HAP-1 (cell line): ENCODE measurements at regions not wholly inside any gene's neighbourhood (a gene's known extent, or its start where the extent isn't known, plus 50 kb on each side); places are given as distances from the start of the nearest gene placed in this dataset.

Source experiments
- DNase-seq, 2 experiments: peaks; one replicate each; pipeline ENCODE4 v3.0.0-alpha.2; 2016 to 2020; ENCODE audit warnings: low spot score in 2 of 2
- H3K27me3 ChIP-seq: fragments of 250-450 bp; sonication (Bioruptor Pico); 2 replicates; pipeline ENCODE4 v1.5.1; 2020; ENCODE audit warnings: low read depth, mild to moderate bottlenecking, moderate library complexity
- H3K36me3 ChIP-seq: fragments of 250-450 bp; sonication (Bioruptor Pico); replicated peaks from 2 replicates; pipeline ENCODE4 v1.5.1; 2020; ENCODE audit warnings: mild to moderate bottlenecking
- H3K4me1 ChIP-seq: fragments of 250-450 bp; sonication (Bioruptor Pico); 2 replicates; pipeline ENCODE4 v1.5.1; 2020; ENCODE audit warnings: mild to moderate bottlenecking
- H3K4me3 ChIP-seq: fragments of 250-450 bp; sonication (Bioruptor Pico); 2 replicates; pipeline ENCODE4 v1.5.1; 2020; ENCODE audit warnings: mild to moderate bottlenecking, moderate library complexity
- H3K9me3 ChIP-seq: fragments of 250-450 bp; sonication (Bioruptor Pico); 2 replicates; pipeline ENCODE4 v1.5.1; 2020; ENCODE audit warnings: mild to moderate bottlenecking, moderate library complexity
- in situ Hi-C: fragments of 300-500 bp; cut with MboI; formaldehyde crosslinking; loops from 3 replicates; pipeline ENCODE4 v1.14.3; 2020; ENCODE audit warnings: low sequenced_read_pairs, inconsistent platforms, mixed read lengths

GRCh38 chr11:128215238-128215882 lies 372.0 kb downstream of the ETS1 start:
- H3K9me3 ChIP-seq = no peaks in the 10 kb centered on the region
- H3K4me1 ChIP-seq = no peaks in the 10 kb centered on the region
- no peaks in the 10 kb centered on the region for H3K36me3 ChIP-seq
- H3K27me3 ChIP-seq = no peaks in the 10 kb centered on the region
- no peak for DNase-seq
- in situ Hi-C loops = no loop called here
- no peak overlapping the region for H3K4me3 ChIP-seq

DNA sequence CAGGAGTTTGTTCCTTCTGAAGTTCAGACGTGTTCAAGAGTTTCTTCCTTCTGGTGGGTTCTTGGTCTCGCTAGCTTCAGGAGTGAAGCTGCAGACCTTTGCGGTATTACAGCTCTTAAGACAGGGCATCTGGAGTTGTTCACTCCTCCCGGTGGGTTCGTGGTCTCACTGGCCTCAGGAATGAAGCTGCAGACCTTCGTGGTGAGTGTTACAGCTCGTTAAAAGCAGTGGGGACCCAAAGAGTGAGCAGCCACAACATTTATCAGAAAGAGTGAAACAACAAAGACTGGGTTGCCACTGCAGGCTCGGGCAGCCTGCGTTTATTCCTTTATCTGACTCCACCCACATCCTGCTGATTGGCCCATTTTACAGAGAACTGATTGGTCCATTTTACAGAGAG lies 373.1 kb downstream of the ETS1 start:
- Histone ChIP-seq H3K4me3 (no peak overlapping the region), H3K27me3 (no peaks in the 10 kb centered on the region), H3K4me1 (no peaks in the 10 kb centered on the region), H3K36me3 (no peaks in the 10 kb centered on the region), H3K9me3 (no peaks in the 10 kb centered on the region)
- DNase-seq = no peak
- in situ Hi-C loops = no loop called here

GRCh38 chr11:128213461-128213860 lies 373.9 kb downstream of the ETS1 start:
- no peak for DNase-seq
- Histone ChIP-seq H3K36me3 (no peaks in the 10 kb centered on the region), H3K9me3 (no peaks in the 10 kb centered on the region), H3K4me3 (no peak overlapping the region), H3K4me1 (no peaks in the 10 kb centered on the region), H3K27me3 (no peaks in the 10 kb centered on the region)
- in situ Hi-C loops = no loop called here

DNA sequence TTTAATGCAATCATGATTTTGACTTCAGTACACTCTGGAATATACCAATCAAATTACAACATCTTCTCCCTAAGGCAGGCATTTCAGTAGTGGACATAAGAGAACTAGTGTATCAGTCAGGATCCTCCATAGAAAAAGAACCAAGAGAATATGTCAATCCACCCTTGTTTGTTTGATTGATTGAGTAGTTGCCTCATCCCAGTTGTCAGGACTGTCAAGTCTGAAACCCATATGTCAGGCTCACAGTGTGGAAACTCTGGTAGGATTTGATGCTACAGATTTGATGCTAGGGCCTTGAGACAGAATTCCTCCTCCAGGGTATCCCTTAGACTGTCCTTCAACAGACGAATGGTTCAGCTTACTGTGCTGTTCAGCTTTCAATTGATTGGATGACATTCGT lies 375.0 kb downstream of the ETS1 start:
- H3K9me3 ChIP-seq = no peaks in the 10 kb centered on the region
- no peaks in the 10 kb centered on the region for H3K4me1 ChIP-seq
- in situ Hi-C loops = no loop called here
- H3K27me3 ChIP-seq = no peaks in the 10 kb centered on the region
- DNase-seq = no peak
- H3K4me3 ChIP-seq = no peak overlapping the region
- H3K36me3 ChIP-seq = no peaks in the 10 kb centered on the region

DNA sequence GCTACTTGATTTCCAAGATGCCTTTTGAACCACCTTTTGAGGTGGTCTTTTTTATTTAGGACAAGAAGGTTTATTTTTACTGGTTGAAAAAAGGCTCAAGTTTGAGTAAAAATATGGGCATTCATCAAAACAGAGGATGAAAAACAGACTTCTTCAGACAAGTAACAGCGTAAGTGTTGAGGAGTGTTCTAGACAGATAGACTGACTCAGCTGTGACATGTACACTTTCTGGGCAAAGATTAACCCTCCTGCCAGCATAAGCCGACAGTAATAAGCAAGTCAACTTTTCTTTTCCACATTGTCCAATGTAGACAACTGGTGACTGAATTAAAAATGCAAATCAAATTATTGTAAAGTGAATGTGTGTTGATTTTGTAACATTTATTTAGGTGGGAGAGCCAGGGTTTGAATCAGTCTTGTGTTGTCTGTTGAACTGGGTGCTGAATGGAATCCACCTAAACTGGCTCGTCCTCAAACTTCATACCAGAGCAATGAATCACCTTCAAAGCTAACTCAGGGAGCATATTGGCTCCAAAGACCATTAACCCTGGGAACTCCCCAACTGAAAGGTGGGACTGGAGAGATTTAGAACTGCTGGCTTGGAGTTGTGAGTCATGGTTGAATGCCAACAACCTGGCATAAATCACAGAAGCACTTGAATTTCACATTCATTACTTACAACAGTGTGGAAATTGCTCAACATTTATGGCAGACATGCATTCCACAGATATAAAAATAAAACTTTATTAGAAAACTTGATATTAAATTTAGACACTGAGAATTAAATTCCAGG lies 377.0 kb downstream of the ETS1 start:
- H3K4me3 ChIP-seq = no peak overlapping the region
- no peaks in the 10 kb centered on the region for H3K27me3 ChIP-seq
- no peaks in the 10 kb centered on the region for H3K4me1 ChIP-seq
- H3K9me3 ChIP-seq = no peaks in the 10 kb centered on the region
- H3K36me3 ChIP-seq = no peaks in the 10 kb centered on the region
- DNase-seq = no peak
- in situ Hi-C loops = no loop called here

- Histone ChIP-seq H3K36me3 (no peaks in the 10 kb centered on the region), H3K27me3 (no peaks in the 10 kb centered on the region), H3K4me3 (no peak overlapping the region), H3K9me3 (no peaks in the 10 kb centered on the region), H3K4me1 (no peaks in the 10 kb centered on the region)
- in situ Hi-C loops = no loop called here
- no peak for DNase-seq
These were observed 378.3 kb downstream of the ETS1 start for GRCh38 chr11:128209138-128209435.

DNA sequence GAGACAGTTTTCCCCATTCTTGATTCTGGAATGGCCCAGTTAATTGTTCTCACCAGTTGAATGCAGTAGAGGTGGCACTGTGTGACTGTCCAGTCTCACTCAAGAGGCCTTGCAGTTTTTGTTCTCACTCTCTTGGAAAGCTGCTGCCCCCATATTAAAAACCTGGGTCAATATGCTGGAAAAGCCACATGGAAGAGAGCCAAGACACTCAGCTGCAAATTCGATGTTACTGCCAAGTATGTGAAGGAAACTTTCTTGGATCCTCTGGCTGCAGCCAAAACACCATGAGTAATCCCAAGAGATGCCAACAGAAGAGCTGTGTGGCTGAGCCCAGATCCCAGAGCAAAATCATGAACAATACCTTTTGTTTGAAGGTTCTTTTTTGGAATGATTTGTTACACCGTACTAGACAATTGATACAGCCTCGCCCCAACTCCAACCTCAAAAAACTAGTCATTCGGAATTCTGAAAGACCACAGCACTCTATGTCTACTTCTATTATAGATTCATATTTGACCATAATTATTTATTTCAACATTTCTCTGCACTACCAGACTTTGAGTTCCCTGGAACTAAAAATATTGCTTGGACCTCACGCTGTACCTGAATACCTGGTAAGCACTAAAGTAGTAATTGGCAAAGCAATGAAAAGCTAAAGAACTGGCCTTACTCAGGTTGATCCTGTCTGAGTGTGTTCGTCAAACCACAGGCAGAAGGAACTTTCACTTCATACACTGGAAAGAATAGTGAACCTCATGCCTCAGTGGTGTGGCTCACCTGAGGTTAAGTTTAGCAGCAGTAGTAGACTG lies 378.8 kb downstream of the ETS1 start:
- no peaks in the 10 kb centered on the region for H3K9me3 ChIP-seq
- in situ Hi-C loops = no loop called here
- H3K27me3 ChIP-seq = no peaks in the 10 kb centered on the region
- no peak overlapping the region for H3K4me3 ChIP-seq
- no peaks in the 10 kb centered on the region for H3K36me3 ChIP-seq
- no peaks in the 10 kb centered on the region for H3K4me1 ChIP-seq
- no peak for DNase-seq

- Histone ChIP-seq H3K9me3 (no peaks in the 10 kb centered on the region), H3K4me3 (no peak overlapping the region), H3K36me3 (no peaks in the 10 kb centered on the region), H3K4me1 (no peaks in the 10 kb centered on the region), H3K27me3 (no peaks in the 10 kb centered on the region; the same call in 1 of the 2 replicates)
- in situ Hi-C loops = no loop called here
- DNase-seq = no peak
These were observed 379.5 kb downstream of the ETS1 start for GRCh38 chr11:128207861-128208321.

DNA sequence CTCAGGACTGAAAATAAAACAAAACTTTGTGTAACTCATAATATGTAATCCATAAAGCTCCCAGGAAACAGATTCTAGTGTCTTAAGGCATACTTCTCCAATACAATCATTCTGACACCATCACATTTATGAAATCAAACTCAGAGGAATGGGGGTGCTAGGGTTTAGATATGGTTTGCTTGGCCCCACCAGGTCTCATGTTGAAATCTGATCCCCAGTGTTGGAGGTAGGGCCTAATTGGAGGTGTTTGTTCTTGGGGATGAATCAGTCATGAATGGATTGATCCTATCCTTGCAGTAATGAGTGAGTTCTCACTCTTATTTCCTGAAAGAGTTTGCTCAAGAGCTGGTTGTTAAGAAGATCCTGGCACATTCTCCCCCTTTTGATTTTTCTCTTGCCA lies 380.9 kb downstream of the ETS1 start:
- Histone ChIP-seq H3K36me3 (no peaks in the 10 kb centered on the region), H3K4me1 (no peaks in the 10 kb centered on the region), H3K9me3 (no peaks in the 10 kb centered on the region), H3K4me3 (no peak overlapping the region), H3K27me3 (no peaks in the 10 kb centered on the region; the same call in 1 of the 2 replicates)
- in situ Hi-C loops = no loop called here
- no peak for DNase-seq

DNA sequence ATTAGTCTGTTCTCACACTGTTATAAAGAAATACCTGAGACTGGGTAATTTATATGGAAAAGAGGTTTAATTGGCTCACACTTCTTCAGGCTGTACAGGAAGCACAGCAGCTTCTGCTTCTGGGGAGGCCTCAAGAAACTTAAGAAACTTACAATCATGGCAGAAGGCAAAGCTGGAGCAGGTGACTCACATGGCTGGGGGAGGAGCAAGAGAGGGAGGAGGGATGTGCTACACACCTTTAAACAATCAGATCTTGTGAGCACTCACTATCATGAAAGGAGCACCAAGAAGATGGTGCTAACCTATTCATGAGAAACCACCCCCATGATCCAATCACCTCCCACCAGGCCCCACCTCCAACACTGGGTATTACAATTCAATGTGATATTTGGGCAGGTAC lies 381.6 kb downstream of the ETS1 start:
- in situ Hi-C loops = no loop called here
- no peak for DNase-seq

GRCh38 chr11:128204898-128205297 lies 382.5 kb downstream of the ETS1 start:
- Histone ChIP-seq H3K9me3 (no peaks in the 10 kb centered on the region), H3K4me3 (no peak overlapping the region), H3K36me3 (no peaks in the 10 kb centered on the region), H3K4me1 (no peaks in the 10 kb centered on the region), H3K27me3 (no peaks in the 10 kb centered on the region; the same call in 1 of the 2 replicates)
- in situ Hi-C loops = no loop called here
- DNase-seq = no peak

More for the DNA sequence above, 381.6 kb downstream of the ETS1 start:
- Histone ChIP-seq H3K27me3 (no peaks in the 10 kb centered on the region; the same call in 1 of the 2 replicates), H3K36me3 (no peaks in the 10 kb centered on the region), H3K4me1 (no peaks in the 10 kb centered on the region), H3K9me3 (no peaks in the 10 kb centered on the region), H3K4me3 (no peak overlapping the region)

DNA sequence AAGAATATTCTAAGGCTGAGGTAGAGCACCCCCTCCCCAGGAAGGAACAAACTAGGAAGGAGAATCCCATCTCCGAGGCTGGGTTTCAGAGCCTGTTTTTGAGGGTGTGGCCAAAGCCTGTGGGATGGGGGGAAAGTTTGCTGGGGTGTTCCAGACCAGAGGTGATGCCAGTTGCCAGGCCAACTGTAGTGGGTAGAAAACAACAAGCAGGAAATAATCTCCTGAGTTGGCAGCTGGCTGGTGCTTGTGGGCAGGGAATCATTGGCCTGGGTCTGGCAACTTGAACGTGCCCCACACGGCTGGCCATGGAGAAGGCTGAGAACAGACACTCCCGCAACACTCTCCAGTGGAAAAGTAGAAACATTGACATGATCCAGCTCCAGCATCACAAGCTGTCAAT lies 385.6 kb downstream of the ETS1 start:
- Histone ChIP-seq H3K4me3 (no peak overlapping the region), H3K27me3 (no peaks in the 10 kb centered on the region; the same call in 1 of the 2 replicates), H3K9me3 (no peaks in the 10 kb centered on the region), H3K4me1 (no peaks in the 10 kb centered on the region), H3K36me3 (no peaks in the 10 kb centered on the region)
- in situ Hi-C loops = no loop called here
- DNase-seq = no peak

DNA sequence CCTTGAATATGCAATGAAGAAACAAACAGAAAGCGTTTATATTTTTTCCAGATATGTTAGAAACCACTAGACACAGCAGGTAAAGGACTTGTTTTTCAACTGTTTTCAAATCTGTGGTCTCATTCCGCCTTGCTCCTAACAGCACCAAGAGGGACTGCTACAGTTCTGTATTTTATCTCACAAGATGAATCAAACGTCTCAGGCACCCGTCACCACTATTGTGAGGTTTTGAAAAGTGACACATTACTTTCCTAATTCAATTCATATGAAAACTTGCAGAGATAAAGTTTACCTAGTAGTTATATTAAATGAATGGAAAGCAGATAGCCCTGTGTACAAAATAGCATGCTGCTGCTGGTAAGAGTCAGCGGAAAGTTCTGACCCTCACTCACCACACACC lies 386.3 kb downstream of the ETS1 start:
- Histone ChIP-seq H3K9me3 (no peaks in the 10 kb centered on the region), H3K4me1 (no peaks in the 10 kb centered on the region), H3K36me3 (no peaks in the 10 kb centered on the region), H3K4me3 (no peak overlapping the region), H3K27me3 (no peaks in the 10 kb centered on the region; the same call in 1 of the 2 replicates)
- in situ Hi-C loops = no loop called here
- DNase-seq = no peak

GRCh38 chr11:128200467-128200866 lies 386.9 kb downstream of the ETS1 start:
- no peaks in the 10 kb centered on the region for H3K9me3 ChIP-seq
- no peak overlapping the region for H3K4me3 ChIP-seq
- H3K4me1 ChIP-seq = no peaks in the 10 kb centered on the region
- H3K36me3 ChIP-seq = no peaks in the 10 kb centered on the region
- in situ Hi-C loops = no loop called here
- no peaks in the 10 kb centered on the region; the same call in 1 of the 2 replicates for H3K27me3 ChIP-seq
- DNase-seq = no peak
